ENCODE measurements at regions not wholly inside any gene's neighbourhood (a gene's known extent, or its start where the extent isn't known, plus 50 kb on each side); places are given as distances from the start of the nearest gene placed in this dataset.
"Not testable (repeated sequence)": the region's sequence is repeated elsewhere in the genome, so short reads cannot be mapped to it uniquely, and the experiment has no call there.

DNA sequence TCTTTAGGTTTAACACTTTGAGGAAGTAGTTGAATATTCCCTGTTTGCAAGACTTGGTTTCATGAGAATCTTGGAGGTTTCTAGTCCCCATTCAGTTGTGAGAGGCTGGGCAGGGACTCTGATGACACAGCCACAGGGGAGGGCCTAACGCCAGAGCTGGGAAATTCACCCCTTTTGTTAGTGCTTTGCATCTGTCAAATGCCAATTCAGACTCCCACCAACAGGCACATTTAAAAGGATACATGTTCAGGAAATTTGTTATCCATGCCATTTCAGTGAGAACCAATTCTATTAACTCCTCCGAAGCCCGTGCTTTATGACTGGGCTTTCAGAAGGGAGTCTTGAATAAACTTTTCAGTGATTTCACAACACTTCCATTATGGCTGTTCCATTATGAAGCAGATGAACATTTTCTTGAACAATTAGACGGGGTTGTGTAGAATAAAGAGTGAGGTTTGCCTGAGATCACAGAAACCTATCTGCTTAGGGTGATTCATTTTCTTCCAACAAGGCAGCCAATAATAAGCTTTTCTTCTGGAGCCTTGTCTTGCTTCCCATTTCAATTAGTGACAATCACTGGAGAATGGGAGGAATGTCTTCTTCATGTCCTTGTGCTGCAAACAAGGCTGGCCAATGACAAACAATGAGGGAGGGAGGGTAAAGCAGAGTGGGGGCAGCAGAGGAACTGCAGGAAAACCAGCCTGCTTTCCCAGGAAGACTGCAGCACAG, 90.6 kb downstream of the SOX14 start:
- 60 to 61% methylated on average over 4 of the region's 4 CpGs for WGBS, 2 donors

DNA sequence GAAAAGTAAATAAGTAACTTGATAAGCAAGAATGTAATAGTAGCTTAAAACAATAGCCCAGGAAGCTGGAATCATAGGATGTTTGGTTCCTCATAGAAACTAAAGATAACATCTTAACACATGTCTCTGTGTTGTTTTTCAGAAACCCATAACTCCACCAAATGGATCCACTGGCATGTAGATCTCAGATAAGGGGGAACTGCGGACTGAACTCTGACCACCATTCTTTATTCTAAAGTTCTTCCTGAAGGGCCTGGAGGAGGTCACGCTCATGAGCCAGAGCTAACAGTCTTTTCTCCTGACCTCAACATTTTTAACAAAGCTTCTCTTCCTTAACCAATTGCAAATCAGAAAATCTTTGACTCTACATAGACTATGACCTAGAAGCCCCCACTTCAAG, 101.9 kb downstream of the SOX14 start:
- H3K4me3 ChIP-seq, result no peak overlapping the region
- no peak overlapping the region for H3K27ac ChIP-seq
- no peaks in the 10 kb centered on the region for H3K27me3 ChIP-seq
- no peak for DNase-seq
- no peaks in the 10 kb centered on the region for H3K36me3 ChIP-seq (ENCODE audit: low read depth, missing control alignments)
- 58 to 68% methylated on average over 2 of the region's 2 CpGs for WGBS, 2 donors
- H3K4me1 ChIP-seq, result no peaks in the 10 kb centered on the region
- TF ChIP-seq, protein P1, sequence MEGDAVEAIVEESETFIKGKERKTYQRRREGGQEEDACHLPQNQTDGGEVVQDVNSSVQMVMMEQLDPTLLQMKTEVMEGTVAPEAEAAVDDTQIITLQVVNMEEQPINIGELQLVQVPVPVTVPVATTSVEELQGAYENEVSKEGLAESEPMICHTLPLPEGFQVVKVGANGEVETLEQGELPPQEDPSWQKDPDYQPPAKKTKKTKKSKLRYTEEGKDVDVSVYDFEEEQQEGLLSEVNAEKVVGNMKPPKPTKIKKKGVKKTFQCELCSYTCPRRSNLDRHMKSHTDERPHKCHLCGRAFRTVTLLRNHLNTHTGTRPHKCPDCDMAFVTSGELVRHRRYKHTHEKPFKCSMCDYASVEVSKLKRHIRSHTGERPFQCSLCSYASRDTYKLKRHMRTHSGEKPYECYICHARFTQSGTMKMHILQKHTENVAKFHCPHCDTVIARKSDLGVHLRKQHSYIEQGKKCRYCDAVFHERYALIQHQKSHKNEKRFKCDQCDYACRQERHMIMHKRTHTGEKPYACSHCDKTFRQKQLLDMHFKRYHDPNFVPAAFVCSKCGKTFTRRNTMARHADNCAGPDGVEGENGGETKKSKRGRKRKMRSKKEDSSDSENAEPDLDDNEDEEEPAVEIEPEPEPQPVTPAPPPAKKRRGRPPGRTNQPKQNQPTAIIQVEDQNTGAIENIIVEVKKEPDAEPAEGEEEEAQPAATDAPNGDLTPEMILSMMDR (IDR thresholded peaks at IDR 0.05), result no peak
- TF ChIP-seq POLR2A (IDR thresholded peaks at IDR 0.05), result no peak
- intact Hi-C loops (cut with DNase I; ENCODE audit: low total_unique reads), result no loop called here
- no peaks in the 10 kb centered on the region for H3K9me3 ChIP-seq

More for the DNA sequence above, 90.6 kb downstream of the SOX14 start:
- Histone ChIP-seq H3K36me3 (ENCODE audit: low read depth, missing control alignments) (no peaks in the 10 kb centered on the region), H3K4me3 (no peak overlapping the region), H3K4me1 (no peaks in the 10 kb centered on the region), H3K27me3 (no peaks in the 10 kb centered on the region), H3K27ac (no peak overlapping the region), H3K9me3 (no peaks in the 10 kb centered on the region)
- TF ChIP-seq, protein P1 (IDR thresholded peaks at IDR 0.05), result no peak
- TF ChIP-seq POLR2A (IDR thresholded peaks at IDR 0.05), result no peak
- DNase-seq, result no peak
- intact Hi-C loops (cut with DNase I; ENCODE audit: low total_unique reads), result no loop called here

DNA sequence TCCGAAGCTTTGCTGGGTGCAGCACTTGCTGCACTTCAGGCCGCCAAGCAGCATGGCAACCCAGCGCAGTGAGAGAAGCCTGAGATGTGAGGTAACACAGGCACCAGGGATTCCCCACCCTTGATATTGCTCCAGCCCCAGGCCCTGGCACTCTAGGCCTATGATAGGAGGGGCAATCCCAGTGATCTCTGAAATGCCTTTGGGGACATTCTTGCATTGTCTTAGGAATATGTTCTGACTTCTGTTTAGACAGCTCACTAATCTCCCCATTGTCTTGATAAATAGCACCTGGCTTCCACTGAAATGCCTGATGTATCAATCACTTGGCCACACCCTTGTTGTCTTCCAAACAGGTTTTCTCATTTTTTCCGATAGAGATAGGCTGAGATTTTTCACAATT, 102.8 kb downstream of the SOX14 start:
- 92 to 98% methylated on average over 3 to 4 of the region's 4 CpGs for WGBS, 2 donors
- H3K27ac ChIP-seq, result no peak overlapping the region
- intact Hi-C loops (cut with DNase I; ENCODE audit: low total_unique reads), result no loop called here
- H3K4me3 ChIP-seq, result no peak overlapping the region
- TF ChIP-seq, protein P1 (IDR thresholded peaks at IDR 0.05), result no peak
- no peak for TF ChIP-seq POLR2A (IDR thresholded peaks at IDR 0.05)
- DNase-seq, result no peak
- H3K36me3 ChIP-seq (ENCODE audit: low read depth, missing control alignments), result no peaks in the 10 kb centered on the region
- H3K27me3 ChIP-seq, result no peaks in the 10 kb centered on the region
- no peaks in the 10 kb centered on the region for H3K4me1 ChIP-seq
- H3K9me3 ChIP-seq, result no peaks in the 10 kb centered on the region

DNA sequence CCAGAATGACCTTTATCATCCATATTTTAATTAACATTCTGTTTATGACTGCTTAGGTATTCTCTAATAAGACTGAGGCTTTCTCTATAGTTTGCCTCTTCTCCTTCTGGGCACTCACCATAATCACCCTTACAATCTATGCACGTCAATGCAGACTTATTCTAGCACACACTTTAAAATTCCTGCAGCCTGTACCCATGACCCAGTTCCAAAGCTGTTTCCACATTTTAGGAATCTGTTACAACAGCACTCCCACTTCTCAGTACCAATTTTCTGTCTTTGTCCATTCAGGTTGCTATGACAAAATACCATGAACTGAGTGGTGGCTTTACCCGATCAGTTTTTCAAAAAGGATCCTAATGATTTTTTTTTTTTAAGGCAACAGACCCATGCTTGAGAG, 103.5 kb downstream of the SOX14 start:
- Histone ChIP-seq H3K27ac (no peak overlapping the region), H3K4me3 (no peak overlapping the region), H3K36me3 (ENCODE audit: low read depth, missing control alignments) (no peaks in the 10 kb centered on the region), H3K9me3 (no peaks in the 10 kb centered on the region), H3K27me3 (no peaks in the 10 kb centered on the region), H3K4me1 (no peaks in the 10 kb centered on the region)
- intact Hi-C loops (cut with DNase I; ENCODE audit: low total_unique reads), result no loop called here
- no peak for DNase-seq
- WGBS, 2 donors, result 89 to 92% methylated on average over 2 of the region's 2 CpGs
- TF ChIP-seq POLR2A (IDR thresholded peaks at IDR 0.05), result no peak
- TF ChIP-seq, protein P1 (IDR thresholded peaks at IDR 0.05), result no peak

DNA sequence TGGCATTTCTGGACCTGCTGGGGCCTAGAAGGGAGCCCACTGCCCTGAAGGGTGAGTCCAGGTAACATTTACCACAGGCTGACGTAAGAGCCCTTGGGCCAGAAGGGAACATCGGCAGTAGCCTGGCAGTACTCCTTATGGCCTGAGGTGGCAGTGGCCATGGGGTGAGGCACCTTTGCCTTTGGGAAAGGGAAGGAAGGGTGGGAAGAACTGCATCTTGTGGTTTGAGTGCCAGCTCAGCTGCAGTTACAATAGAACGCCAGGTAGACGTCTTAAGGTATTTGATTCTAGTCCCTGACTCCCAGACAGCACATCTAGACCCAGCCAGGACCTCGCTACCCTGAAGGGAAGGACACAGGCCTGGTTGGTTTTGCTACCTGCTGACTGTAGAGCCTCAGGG, 104.9 kb downstream of the SOX14 start:
- Histone ChIP-seq H3K27ac (no peak overlapping the region), H3K4me3 (no peak overlapping the region), H3K4me1 (no peaks in the 10 kb centered on the region), H3K27me3 (no peaks in the 10 kb centered on the region), H3K9me3 (no peaks in the 10 kb centered on the region), H3K36me3 (ENCODE audit: low read depth, missing control alignments) (no peaks in the 10 kb centered on the region)
- 81 to 85% methylated on average over 3 to 5 of the region's 5 CpGs for WGBS, 2 donors
- intact Hi-C loops (cut with DNase I; ENCODE audit: low total_unique reads), result no loop called here
- TF ChIP-seq, protein P1 (IDR thresholded peaks at IDR 0.05), result no peak
- no peak for TF ChIP-seq POLR2A (IDR thresholded peaks at IDR 0.05)
- no peak for DNase-seq

DNA sequence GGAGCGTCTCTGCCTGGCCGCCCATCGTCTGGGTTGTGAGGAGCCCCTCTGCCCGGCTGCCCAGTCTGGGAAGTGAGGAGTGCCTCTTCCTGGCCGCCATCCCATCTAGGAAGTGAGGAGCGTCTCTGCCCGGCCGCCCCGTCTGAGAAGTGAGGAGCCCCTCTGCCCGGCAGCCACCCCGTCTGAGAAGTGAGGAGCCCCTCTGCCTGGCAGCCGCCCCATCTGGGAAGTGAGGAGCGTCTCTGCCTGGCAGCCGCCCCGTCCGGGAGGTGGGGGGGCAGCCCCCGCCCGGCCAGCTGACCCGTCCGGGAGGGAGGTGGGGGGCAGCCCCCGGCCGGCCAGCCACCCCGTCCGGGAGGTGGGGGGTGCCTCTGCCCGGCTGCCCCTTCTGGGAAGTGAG, 108.5 kb downstream of the SOX14 start:
- H3K4me3 ChIP-seq; H3K36me3 ChIP-seq (ENCODE audit: low read depth, missing control alignments); intact Hi-C loops (cut with DNase I; ENCODE audit: low total_unique reads); H3K4me1 ChIP-seq; H3K27ac ChIP-seq; DNase-seq; H3K27me3 ChIP-seq; H3K9me3 ChIP-seq: not testable (repeated sequence)
- WGBS, 2 donors, result 95 to 97% methylated on average over 6 to 16 of the region's 25 CpGs

DNA sequence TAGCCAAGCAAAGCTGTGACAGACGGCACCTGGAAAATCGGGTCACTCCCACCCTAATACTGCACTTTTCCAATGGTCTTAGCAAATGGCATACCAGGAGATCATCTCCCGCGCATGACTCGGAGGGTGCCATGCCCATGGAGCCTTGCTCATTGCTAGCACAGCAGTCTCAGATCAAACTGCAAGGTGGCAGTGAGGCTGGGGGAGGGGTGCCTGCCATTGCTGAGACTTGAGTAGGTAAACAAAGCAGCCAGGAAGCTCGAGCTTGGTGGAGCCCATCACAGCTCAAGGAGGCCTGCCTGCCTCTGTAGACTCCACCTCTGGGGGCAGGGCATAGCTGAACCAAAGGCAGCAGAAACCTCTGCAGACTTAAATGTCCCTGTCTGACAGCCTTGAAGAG, 113.1 kb upstream of the CLDN18 start:
- intact Hi-C loops (cut with DNase I; ENCODE audit: low total_unique reads); H3K9me3 ChIP-seq; H3K27me3 ChIP-seq; DNase-seq; H3K4me3 ChIP-seq; H3K36me3 ChIP-seq (ENCODE audit: low read depth, missing control alignments); H3K4me1 ChIP-seq; H3K27ac ChIP-seq: not testable (repeated sequence)
- 79% methylated on average over 6 of the region's 6 CpGs; no CpG with 5 or more reads in 1 of the 2 donors for WGBS, 2 donors

Measured in testis (tissue), 2 donors.